ENCODE measurements at regions not wholly inside any gene's neighbourhood (a gene's known extent, or its start where the extent isn't known, plus 50 kb on each side); places are given as distances from the start of the nearest gene placed in this dataset.

GRCh38 chrX:14083783-14084182 lies 54.1 kb upstream of the GEMIN8 start:
- intact Hi-C loops (cut with DNase I, micrococcal nuclease): no loop called here
- Histone ChIP-seq H3K4me1 (ENCODE audit: low read depth) (no peaks in the 10 kb centered on the region), H3K36me3 (ENCODE audit: low read depth) (no peaks in the 10 kb centered on the region), H3K9me3 (no peaks in the 10 kb centered on the region), H3K4me3 (no peak overlapping the region)
- ATAC-seq: peak; percentile 73
- no peak for TF ChIP-seq CTCF (IDR thresholded peaks at IDR 0.05)
- no peak for DNase-seq

GRCh38 chrX:14079891-14080430 lies 50.3 kb upstream of the GEMIN8 start:
- no peak for ATAC-seq
- Histone ChIP-seq H3K4me3 (no peak overlapping the region), H3K4me1 (ENCODE audit: low read depth) (no peaks in the 10 kb centered on the region), H3K9me3 (no peaks in the 10 kb centered on the region), H3K36me3 (ENCODE audit: low read depth) (no peaks in the 10 kb centered on the region)
- intact Hi-C loops (cut with DNase I, micrococcal nuclease): no loop called here
- DNase-seq: no peak
- TF ChIP-seq CTCF (IDR thresholded peaks at IDR 0.05): no peak

Data from mucosa of descending colon (tissue), 3 donors.